ENCODE measurements at regions not wholly inside any gene's neighbourhood (a gene's known extent, or its start where the extent isn't known, plus 50 kb on each side); places are given as distances from the start of the nearest gene placed in this dataset.

DNA sequence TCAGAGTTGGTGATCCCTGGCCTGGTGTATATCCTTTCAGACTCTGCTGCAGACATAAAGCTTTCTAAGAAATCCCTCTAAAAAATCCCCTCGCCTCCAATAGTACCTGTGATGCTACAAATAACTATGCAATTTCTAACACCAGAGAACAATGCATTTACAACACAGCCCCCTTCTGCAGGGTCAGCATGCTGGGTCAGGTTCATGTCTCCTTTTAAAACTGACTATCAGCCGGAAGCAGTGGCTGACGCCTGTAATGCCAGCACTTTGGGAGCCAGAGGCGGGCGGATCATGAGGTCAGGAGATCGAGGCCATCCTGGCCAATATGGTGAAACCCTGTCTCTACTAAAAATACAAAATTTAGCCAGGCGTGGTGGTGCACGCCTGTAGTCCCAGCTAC is 77.0 kb upstream of the SPATA12 start:
- no peak overlapping the region for H3K4me3 ChIP-seq (ENCODE audit: low read depth, low read length, poor library complexity, severe bottlenecking)
- no peaks in the 10 kb centered on the region for H3K4me1 ChIP-seq (ENCODE audit: insufficient read depth, low read length, severe bottlenecking)
- H2AFZ ChIP-seq (ENCODE audit: low read length): no peak overlapping the region
- no peaks in the 10 kb centered on the region for H4K20me1 ChIP-seq (ENCODE audit: insufficient read depth, low read length)
- H3K27me3 ChIP-seq (ENCODE audit: insufficient read depth, low read length): no peaks in the 10 kb centered on the region
- no peak overlapping the region for H3K9ac ChIP-seq (ENCODE audit: low read length)
- H3F3A ChIP-seq (ENCODE audit: insufficient read depth, low read length): no peaks in the 10 kb centered on the region
- no peaks in the 10 kb centered on the region for H3K9me3 ChIP-seq (ENCODE audit: low read length)
- H3K4me2 ChIP-seq (ENCODE audit: low read length): no peak overlapping the region
- H3K36me3 ChIP-seq (ENCODE audit: insufficient read depth, low read length): no peaks in the 10 kb centered on the region
- no peaks in the 10 kb centered on the region for H3K9me2 ChIP-seq (ENCODE audit: low read depth, low read length)
- no peak overlapping the region for H3K27ac ChIP-seq (ENCODE audit: low read depth, low read length, poor library complexity, severe bottlenecking)
- no peaks in the 10 kb centered on the region for H3K79me2 ChIP-seq (ENCODE audit: insufficient read depth, low read length)
- TF ChIP-seq, protein P1, sequence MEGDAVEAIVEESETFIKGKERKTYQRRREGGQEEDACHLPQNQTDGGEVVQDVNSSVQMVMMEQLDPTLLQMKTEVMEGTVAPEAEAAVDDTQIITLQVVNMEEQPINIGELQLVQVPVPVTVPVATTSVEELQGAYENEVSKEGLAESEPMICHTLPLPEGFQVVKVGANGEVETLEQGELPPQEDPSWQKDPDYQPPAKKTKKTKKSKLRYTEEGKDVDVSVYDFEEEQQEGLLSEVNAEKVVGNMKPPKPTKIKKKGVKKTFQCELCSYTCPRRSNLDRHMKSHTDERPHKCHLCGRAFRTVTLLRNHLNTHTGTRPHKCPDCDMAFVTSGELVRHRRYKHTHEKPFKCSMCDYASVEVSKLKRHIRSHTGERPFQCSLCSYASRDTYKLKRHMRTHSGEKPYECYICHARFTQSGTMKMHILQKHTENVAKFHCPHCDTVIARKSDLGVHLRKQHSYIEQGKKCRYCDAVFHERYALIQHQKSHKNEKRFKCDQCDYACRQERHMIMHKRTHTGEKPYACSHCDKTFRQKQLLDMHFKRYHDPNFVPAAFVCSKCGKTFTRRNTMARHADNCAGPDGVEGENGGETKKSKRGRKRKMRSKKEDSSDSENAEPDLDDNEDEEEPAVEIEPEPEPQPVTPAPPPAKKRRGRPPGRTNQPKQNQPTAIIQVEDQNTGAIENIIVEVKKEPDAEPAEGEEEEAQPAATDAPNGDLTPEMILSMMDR (IDR thresholded peaks at IDR 0.05; ENCODE audit: low read length): no peak
- TF ChIP-seq EZH2 (IDR thresholded peaks at IDR 0.05; ENCODE audit: borderline replicate concordance, low read length): no peak

DNA sequence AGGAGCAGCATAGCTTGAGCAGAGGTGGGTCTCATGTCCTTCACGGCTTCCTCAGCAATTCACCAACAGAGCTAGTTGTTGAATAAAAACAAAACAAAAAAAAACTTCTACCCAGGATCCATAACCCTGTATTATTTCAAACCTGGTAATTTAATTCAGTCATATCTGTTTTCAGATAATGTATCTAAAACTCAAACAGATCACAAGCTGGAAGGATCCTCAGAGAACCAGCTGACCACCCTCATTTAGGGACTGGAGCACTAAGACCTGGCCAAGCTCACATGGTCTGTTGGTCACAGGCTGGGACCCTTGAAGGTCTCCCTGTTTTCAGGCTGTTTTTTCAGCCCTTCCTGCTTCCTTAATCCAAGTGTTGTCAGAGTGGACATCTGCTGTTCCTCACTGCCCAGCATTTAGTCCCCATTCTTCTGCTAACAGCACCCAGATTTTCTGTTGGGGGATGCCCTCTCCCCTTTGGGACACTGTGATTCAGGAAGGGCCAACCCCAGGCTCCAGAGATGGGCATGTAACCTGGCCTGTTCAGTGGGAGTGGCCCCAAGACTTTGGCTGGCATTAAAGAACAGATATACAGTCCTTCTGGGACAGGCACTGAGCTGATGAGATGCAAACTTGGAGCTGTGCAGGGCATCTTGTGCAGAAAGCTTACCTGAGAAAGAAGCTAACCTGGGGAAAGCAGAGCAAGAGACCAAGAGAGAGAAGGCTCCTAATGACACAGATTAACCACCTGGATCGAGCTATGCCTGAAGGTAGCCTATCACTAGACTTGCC is 78.8 kb upstream of the SPATA12 start:
- no peaks in the 10 kb centered on the region for H3K27me3 ChIP-seq (ENCODE audit: insufficient read depth, low read length)
- H3K36me3 ChIP-seq (ENCODE audit: insufficient read depth, low read length): no peaks in the 10 kb centered on the region
- H3K9me2 ChIP-seq (ENCODE audit: low read depth, low read length): no peaks in the 10 kb centered on the region
- H3K27ac ChIP-seq (ENCODE audit: low read depth, low read length, poor library complexity, severe bottlenecking): no peak overlapping the region
- no peaks in the 10 kb centered on the region for H4K20me1 ChIP-seq (ENCODE audit: insufficient read depth, low read length)
- no peaks in the 10 kb centered on the region for H3K79me2 ChIP-seq (ENCODE audit: insufficient read depth, low read length)
- H3K4me1 ChIP-seq (ENCODE audit: insufficient read depth, low read length, severe bottlenecking): no peaks in the 10 kb centered on the region
- no peak for TF ChIP-seq EZH2 (IDR thresholded peaks at IDR 0.05; ENCODE audit: borderline replicate concordance, low read length)
- TF ChIP-seq, protein P1 (IDR thresholded peaks at IDR 0.05; ENCODE audit: low read length): no peak
- H3K4me2 ChIP-seq (ENCODE audit: low read length): no peak overlapping the region
- no peak overlapping the region for H3K4me3 ChIP-seq (ENCODE audit: low read depth, low read length, poor library complexity, severe bottlenecking)
- no peak overlapping the region for H3K9ac ChIP-seq (ENCODE audit: low read length)
- H2AFZ ChIP-seq (ENCODE audit: low read length): no peak overlapping the region
- no peaks in the 10 kb centered on the region for H3K9me3 ChIP-seq (ENCODE audit: low read length)
- no peaks in the 10 kb centered on the region for H3F3A ChIP-seq (ENCODE audit: insufficient read depth, low read length)

DNA sequence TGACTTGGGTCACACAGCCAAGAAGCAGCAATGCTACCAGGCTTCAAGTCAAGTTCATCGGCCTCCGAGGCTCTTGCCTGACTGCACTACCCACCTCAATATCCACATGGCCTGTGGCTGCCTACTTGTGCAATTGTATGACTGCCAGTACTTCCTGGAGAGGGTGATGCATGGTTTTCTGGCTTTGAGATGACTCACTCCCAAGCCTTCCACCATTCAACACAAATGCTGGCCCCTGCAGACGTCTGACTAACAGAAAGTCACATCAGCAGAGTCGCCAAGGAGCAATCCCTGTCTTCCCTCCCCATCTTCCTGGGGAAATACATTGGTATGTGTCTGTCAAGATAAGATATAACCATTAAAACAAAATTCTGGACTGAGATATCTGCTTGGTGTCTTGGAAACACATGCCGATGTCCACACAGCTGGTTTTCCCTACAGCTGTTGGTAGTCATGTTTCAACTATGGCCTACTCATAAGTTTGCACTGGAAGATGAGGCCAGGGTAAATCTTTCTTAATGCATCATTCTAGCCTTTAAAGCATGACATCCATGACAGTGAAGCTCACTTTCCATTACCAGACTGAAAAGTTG is 79.6 kb upstream of the SPATA12 start:
- H3K9me3 ChIP-seq (ENCODE audit: low read length): no peaks in the 10 kb centered on the region
- no peak overlapping the region for H3K27ac ChIP-seq (ENCODE audit: low read depth, low read length, poor library complexity, severe bottlenecking)
- no peaks in the 10 kb centered on the region for H3F3A ChIP-seq (ENCODE audit: insufficient read depth, low read length)
- TF ChIP-seq, protein P1 (IDR thresholded peaks at IDR 0.05; ENCODE audit: low read length): no peak
- TF ChIP-seq EZH2 (IDR thresholded peaks at IDR 0.05; ENCODE audit: borderline replicate concordance, low read length): no peak
- no peak overlapping the region for H3K4me3 ChIP-seq (ENCODE audit: low read depth, low read length, poor library complexity, severe bottlenecking)
- no peaks in the 10 kb centered on the region for H3K36me3 ChIP-seq (ENCODE audit: insufficient read depth, low read length)
- H3K4me1 ChIP-seq (ENCODE audit: insufficient read depth, low read length, severe bottlenecking): no peaks in the 10 kb centered on the region
- no peaks in the 10 kb centered on the region for H4K20me1 ChIP-seq (ENCODE audit: insufficient read depth, low read length)
- no peak overlapping the region for H2AFZ ChIP-seq (ENCODE audit: low read length)
- H3K9ac ChIP-seq (ENCODE audit: low read length): no peak overlapping the region
- no peak overlapping the region for H3K4me2 ChIP-seq (ENCODE audit: low read length)
- no peaks in the 10 kb centered on the region for H3K9me2 ChIP-seq (ENCODE audit: low read depth, low read length)
- no peaks in the 10 kb centered on the region for H3K27me3 ChIP-seq (ENCODE audit: insufficient read depth, low read length)
- H3K79me2 ChIP-seq (ENCODE audit: insufficient read depth, low read length): no peaks in the 10 kb centered on the region
